H1 (cell line): ENCODE measurements at regions not wholly inside any gene's neighbourhood (a gene's known extent, or its start where the extent isn't known, plus 50 kb on each side); places are given as distances from the start of the nearest gene placed in this dataset.
A peak's percentile ranks its signal among the peaks of the same experiment; 100 is the strongest.

Experiments
- CTCF ChIA-PET: fragments of 300-600 bp; sonication (Branson Sonifier 250); formaldehyde crosslinking; loops from one replicate; lab custom pipeline; 2021; ENCODE audit not compliant: partially characterized antibody; lab: Charles Lee
- POLR2A ChIA-PET: fragments of 300-600 bp; sonication (Branson Sonifier 250); formaldehyde crosslinking; loops from one replicate; lab custom pipeline; 2021; ENCODE audit warnings: inconsistent platforms; ENCODE audit not compliant: partially characterized antibody; lab: Charles Lee
- DNase-seq, 2 experiments: peaks; one replicate each; pipeline versions ENCODE4 v3.0.0 to v3.0.0-alpha.2; 2010 to 2022; ENCODE audit warnings: low spot score in 2 of 2, low read depth in 1 of 2, mixed read lengths in 1 of 2
- FAIRE-seq: peaks from 2 replicates; lab custom pipeline; 2011; peaks lifted over from hg19 to GRCh38; lab: Jason Lieb, UNC
- H2AFZ ChIP-seq: 2 replicates; pipeline ENCODE4 v1.8.1; 2012; ENCODE audit warnings: low read length, inconsistent platforms
- H2AK5ac ChIP-seq: 2 replicates; pipeline ENCODE4 v1.6.1; 2013; ENCODE audit warnings: low read depth, low read length
- H2BK120ac ChIP-seq: replicated peaks from 2 replicates; pipeline ENCODE3; 2013; ENCODE audit warnings: low read depth, low read length, inconsistent platforms
- H2BK12ac ChIP-seq: 2 replicates; pipeline ENCODE4 v1.6.1; 2013; ENCODE audit warnings: low read depth, low read length
- H2BK15ac ChIP-seq: 2 replicates; pipeline ENCODE4 v1.6.1; 2013; ENCODE audit warnings: low read length
- H2BK20ac ChIP-seq: 2 replicates; pipeline ENCODE4 v1.6.1; 2013; ENCODE audit warnings: low read length
- H2BK5ac ChIP-seq: 2 replicates; pipeline ENCODE4 v1.6.1; 2013; ENCODE audit warnings: low read depth, low read length
- H3K14ac ChIP-seq: 2 replicates; pipeline ENCODE4 v1.6.1; 2013; ENCODE audit warnings: inconsistent platforms; ENCODE audit not compliant: insufficient read length
- H3K18ac ChIP-seq: 2 replicates; pipeline ENCODE4 v1.6.1; 2013; ENCODE audit warnings: low read length; ENCODE audit errors: extremely low read depth
- H3K23ac ChIP-seq: 2 replicates; pipeline ENCODE4 v1.6.1; 2013; ENCODE audit warnings: inconsistent platforms; ENCODE audit not compliant: insufficient read length
- H3K23me2 ChIP-seq: 2 replicates; pipeline ENCODE4 v1.6.1; 2013; ENCODE audit warnings: low read depth, low read length
- H3K27ac ChIP-seq: 2 replicates; pipeline ENCODE4 v1.6.1; 2011; ENCODE audit warnings: low read depth, low read length, inconsistent platforms
- H3K27me3 ChIP-seq, 4 experiments: replicated peaks in 1 of 4; 1 replicate in 1 of 4; 2 replicates in 3 of 4; pipeline versions ENCODE4 v1.6.1 to v1.8.1; 2011 to 2013; ENCODE audit warnings: low read length in 3 of 4, mild to moderate bottlenecking in 3 of 4, inconsistent platforms in 2 of 4, mixed read lengths in 2 of 4, moderate library complexity in 1 of 4; ENCODE audit not compliant: control insufficient read depth in 3 of 4, insufficient read depth in 3 of 4; ENCODE audit errors: extremely low read depth in 1 of 4
- H3K36me3 ChIP-seq, 4 experiments: 2 replicates each; pipeline versions ENCODE4 v1.6.1 to v1.8.1; 2011 to 2013; ENCODE audit warnings: mild to moderate bottlenecking in 4 of 4, low read length in 3 of 4, moderate library complexity in 2 of 4, control low read depth in 1 of 4, inconsistent platforms in 1 of 4; ENCODE audit not compliant: insufficient read depth in 4 of 4, control insufficient read depth in 2 of 4
- H3K4ac ChIP-seq: replicated peaks from 2 replicates; pipeline ENCODE3; 2013; ENCODE audit warnings: low read length, low read depth, mixed read lengths, inconsistent platforms; ENCODE audit not compliant: insufficient read length
- H3K4me1 ChIP-seq, 4 experiments: replicated peaks in 1 of 4; 1 replicate in 1 of 4; 2 replicates in 3 of 4; pipeline versions ENCODE4 v1.6.1 to v1.8.1; 2011 to 2013; ENCODE audit warnings: low read length in 3 of 4, inconsistent platforms in 2 of 4, mixed read lengths in 1 of 4; ENCODE audit not compliant: insufficient read depth in 4 of 4, control insufficient read depth in 3 of 4
- H3K4me2 ChIP-seq, 2 experiments: 2 replicates each; pipeline versions ENCODE4 v1.6.1 to v1.8.1; 2011 to 2013; ENCODE audit warnings: low read depth in 2 of 2, low read length in 2 of 2, control low read depth in 1 of 2, inconsistent platforms in 1 of 2, mild to moderate bottlenecking in 1 of 2; ENCODE audit not compliant: insufficient read depth in 1 of 2
- H3K4me3 ChIP-seq, 4 experiments: fragments of 200-600, 300-600 bp in 1 of 4; sonication (generic), shearing (Covaris generic), sonication (Bioruptor Twin) in 1 of 4; 2 replicates each; pipeline versions ENCODE4 v1.5.1 to v1.8.1; 2011 to 2016; ENCODE audit warnings: low read length in 4 of 4, low read depth in 3 of 4, control low read depth in 2 of 4, inconsistent platforms in 2 of 4, mild to moderate bottlenecking in 2 of 4, mixed read lengths in 1 of 4, moderate library complexity in 1 of 4; ENCODE audit not compliant: insufficient read depth in 2 of 4; ENCODE audit errors: extremely low read depth in 1 of 4
- H3K56ac ChIP-seq: replicated peaks from 2 replicates; pipeline ENCODE3; 2013; ENCODE audit warnings: low read depth, mild to moderate bottlenecking, mixed read lengths, low read length, inconsistent platforms; ENCODE audit not compliant: insufficient read length
- H3K79me1 ChIP-seq: 2 replicates; pipeline ENCODE4 v1.6.1; 2013; ENCODE audit warnings: low read depth, low read length, control low read depth
- H3K79me2 ChIP-seq, 2 experiments: 2 replicates each; pipeline versions ENCODE4 v1.6.1 to v1.8.1; 2012 to 2013; ENCODE audit warnings: low read length in 2 of 2, mild to moderate bottlenecking in 2 of 2, inconsistent platforms in 1 of 2; ENCODE audit not compliant: insufficient read depth in 2 of 2, control insufficient read depth in 1 of 2
- H3K9ac ChIP-seq, 4 experiments: replicated peaks in 1 of 4; 1 replicate in 1 of 4; 2 replicates in 3 of 4; pipeline versions ENCODE4 v1.6.1 to v1.8.1; 2011 to 2013; ENCODE audit warnings: low read depth in 3 of 4, low read length in 3 of 4, control low read depth in 2 of 4, mild to moderate bottlenecking in 2 of 4, moderate library complexity in 2 of 4, inconsistent platforms in 1 of 4; ENCODE audit errors: extremely low read depth in 1 of 4
- H3K9me3 ChIP-seq, 2 experiments: 2 replicates each; pipeline versions ENCODE4 v1.6.1 to v1.8.1; 2012 to 2013; ENCODE audit warnings: mild to moderate bottlenecking in 2 of 2, moderate library complexity in 2 of 2, control low read depth in 1 of 2, inconsistent platforms in 1 of 2, low read depth in 1 of 2, low read length in 1 of 2, mixed read lengths in 1 of 2; ENCODE audit not compliant: insufficient read depth in 2 of 2
- H4K20me1 ChIP-seq, 2 experiments: replicated peaks in 1 of 2; 2 replicates each; pipeline versions ENCODE3 to v1.8.1; 2011 to 2013; ENCODE audit warnings: inconsistent platforms in 2 of 2, low read length in 2 of 2, mild to moderate bottlenecking in 1 of 2; ENCODE audit not compliant: insufficient read depth in 2 of 2, control insufficient read depth in 1 of 2
- H4K5ac ChIP-seq: 2 replicates; pipeline ENCODE4 v1.6.1; 2013; ENCODE audit warnings: low read length, low read depth, mixed read lengths, inconsistent platforms; ENCODE audit not compliant: insufficient read length
- H4K8ac ChIP-seq: 2 replicates; pipeline ENCODE4 v1.8.0; 2013; ENCODE audit warnings: mild to moderate bottlenecking, moderate library complexity, low read length, inconsistent platforms; ENCODE audit not compliant: insufficient read depth; ENCODE audit errors: extremely low read depth
- H4K91ac ChIP-seq: replicated peaks from 2 replicates; pipeline ENCODE3; 2013; ENCODE audit warnings: low read length, mixed read lengths, inconsistent platforms; ENCODE audit not compliant: insufficient read length
- BACH1 ChIP-seq: IDR thresholded peaks from 2 replicates; pipeline ENCODE4 v1.6.1; 2012; ENCODE audit warnings: low read length, improper control_type of control experiment
- CBX8 ChIP-seq: fragments of 300-800, 300-1000 bp; sonication (generic); IDR thresholded peaks from 2 replicates; pipeline ENCODE4 v1.7.1; 2016; ENCODE audit warnings: low read depth, low read length, borderline replicate concordance
- KDM4A ChIP-seq: IDR thresholded peaks from one replicate; pipeline ENCODE4 v1.7.1; 2012; ENCODE audit warnings: low read depth, mild to moderate bottlenecking, moderate library complexity, low read length, inconsistent platforms; ENCODE audit not compliant: severe bottlenecking
- SIX5 ChIP-seq: IDR thresholded peaks from 2 replicates; pipeline ENCODE4 v1.6.1; 2011; ENCODE audit warnings: mild to moderate bottlenecking, low read depth, low read length
- SUZ12 ChIP-seq: fragments of 200-600 bp; sonication (generic); IDR thresholded peaks from 2 replicates; pipeline ENCODE4 v1.6.1; 2012; ENCODE audit warnings: mild to moderate bottlenecking, inconsistent platforms, low read length, moderate library complexity, mixed read lengths
- WGBS, 2 experiments: shearing (Covaris generic) in 1 of 2; methylation state at CpG; one replicate each; pipeline versions ENCODE4 v1.1.6 to v1.1.7; 2013 to 2015; ENCODE audit warnings: low lambda C conversion rate in 2 of 2, mixed read lengths in 2 of 2, inconsistent platforms in 1 of 2, low coverage in 1 of 2, missing lambda C conversion rate in 1 of 2; ENCODE audit not compliant: insufficient replicate concordance in 2 of 2, insufficient coverage in 1 of 2, insufficient read length in 1 of 2; ENCODE audit errors: extremely low coverage in 1 of 2, missing lambda C conversion rate in 1 of 2; 5-methylcytosine and 5-hydroxymethylcytosine counted together

GRCh38 chr5:116825486-116825885 lies 250.9 kb upstream of the SEMA6A start:
- ChIA-PET CTCF (interaction anchor here (0.7 to 1.6 kb wide), 5 partner anchors 9 to 250 kb away, joined by 3 to 6 read pairs (median 5); partner anchors contain the start of gene SEMA6A), POLR2A (interaction anchor here (0.6 to 1.5 kb wide), 5 partner anchors 9 to 159 kb away, joined by 3 to 4 read pairs (median 3); no protein-coding TSS in a partner anchor)
- H3K4me2 ChIP-seq = no peak overlapping the region
- H3K9ac ChIP-seq = no peak overlapping the region
- H4K20me1 ChIP-seq = no peaks in the 10 kb centered on the region
- no peak overlapping the region for H4K5ac ChIP-seq
- H2BK120ac ChIP-seq = peak overlapping the region; percentile 52
- no peak overlapping the region for H3K4me3 ChIP-seq
- H3K4ac ChIP-seq = peak overlapping the region; percentile 17
- no peaks in the 10 kb centered on the region for H3K79me2 ChIP-seq
- H3K18ac ChIP-seq = no peak overlapping the region
- H2AK5ac ChIP-seq = peak overlapping the region; percentile 95
- no peak overlapping the region for H3K23ac ChIP-seq
- FAIRE-seq (no peak), DNase-seq (no peak)
- H4K8ac ChIP-seq = no peak overlapping the region
- peak overlapping the region; percentile 89; the same call in 1 of the 2 replicates for H2BK15ac ChIP-seq
- H3K27ac ChIP-seq = no peak overlapping the region
- H2BK5ac ChIP-seq = peak overlapping the region; percentile 93; the same call in 1 of the 2 replicates
- no peaks in the 10 kb centered on the region for H3K23me2 ChIP-seq
- H3K27me3 ChIP-seq = no peaks in the 10 kb centered on the region
- peak overlapping the region; percentile 100 for H2BK20ac ChIP-seq
- 96% methylated on average over 1 of the region's 1 CpG; no CpG with 5 or more reads in 1 of the 2 experiments for WGBS, 2 experiments
- peak overlapping the region; percentile 86 for H4K91ac ChIP-seq
- H3K79me1 ChIP-seq = no peaks in the 10 kb centered on the region
- H2BK12ac ChIP-seq = peak overlapping the region; percentile 98
- no peak overlapping the region for H2AFZ ChIP-seq
- no peak overlapping the region for H3K14ac ChIP-seq
- no peaks in the 10 kb centered on the region for H3K36me3 ChIP-seq
- H3K4me1 ChIP-seq = peaks cover 0 to 20% (median 12%) of the 10 kb centered on the region in 4 experiments; a peak in 5 of 7 replicates
- TF ChIP-seq BACH1 (no peak), KDM4A (no peak), CBX8 (no peak), SUZ12 (no peak), SIX5 (no peak)
- H3K56ac ChIP-seq = no peak overlapping the region
- H3K9me3 ChIP-seq = no peaks in the 10 kb centered on the region
